ENCODE measurements at regions not wholly inside any gene's neighbourhood (a gene's known extent, or its start where the extent isn't known, plus 50 kb on each side); places are given as distances from the start of the nearest gene placed in this dataset.

DNA sequence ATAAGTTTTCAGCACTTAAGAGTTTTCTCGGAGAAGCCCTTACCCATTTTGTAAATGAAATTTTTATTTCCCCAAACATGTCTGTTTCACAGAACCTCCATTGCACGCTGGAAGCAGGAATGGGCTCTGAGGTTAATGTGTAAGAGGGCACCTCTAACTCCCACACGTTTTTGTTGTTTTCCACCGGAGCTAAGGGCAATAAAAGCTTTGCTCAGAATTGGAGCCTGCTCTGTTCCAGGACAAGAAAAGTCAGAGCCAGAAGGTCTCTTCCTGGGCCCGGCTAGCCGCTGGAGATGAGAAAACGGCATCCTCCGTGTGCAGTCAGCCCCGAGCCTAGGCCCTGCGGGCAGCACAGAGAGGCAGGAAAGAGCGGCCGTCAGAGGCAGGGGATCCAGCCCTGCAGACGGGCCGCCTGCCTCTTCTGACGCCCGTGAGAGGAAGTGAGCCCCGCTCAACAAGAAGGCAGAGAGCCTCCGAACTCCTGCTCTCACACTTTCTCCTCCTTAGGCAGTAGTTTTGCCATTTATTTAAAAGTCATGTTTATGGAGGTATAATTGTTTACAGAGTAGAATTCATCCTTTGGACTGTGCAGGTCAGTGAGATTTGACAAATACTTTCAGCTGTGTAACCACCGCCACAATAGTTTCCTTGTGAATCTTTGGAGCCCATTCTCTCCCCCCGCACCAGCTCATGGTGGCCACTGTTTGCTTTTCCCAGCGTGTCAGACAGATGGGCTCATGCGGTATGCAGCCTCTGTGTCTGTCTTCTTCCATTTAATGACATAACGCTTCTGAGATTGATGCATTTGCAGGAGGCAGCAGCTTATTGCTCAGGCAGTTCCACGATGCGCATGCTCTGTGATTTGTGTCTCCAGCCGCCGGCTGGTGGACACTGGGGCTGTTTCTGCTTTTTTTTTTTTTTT is 117.3 kb downstream of the GALR1 start:
- DNase-seq, result peak in 1 of 2 donors; percentile 81
- H3K36me3 ChIP-seq, result no peaks in the 10 kb centered on the region
- peaks cover 0 to 16% (median 6%) of the 10 kb centered on the region in 4 donors for H3K4me1 ChIP-seq
- H3K9me3 ChIP-seq, result peaks cover 11 to 25% (median 14%) of the 10 kb centered on the region in 4 donors
- H3K4me3 ChIP-seq, result peak overlapping the region; percentile 19 to 32 (median 22)
- no peak for TF ChIP-seq EP300 (IDR thresholded peaks at IDR 0.05)
- TF ChIP-seq POLR2A (IDR thresholded peaks at IDR 0.05), result no peak
- no peak for TF ChIP-seq POLR2AphosphoS5 (IDR thresholded peaks at IDR 0.05)
- TF ChIP-seq CTCF (IDR thresholded peaks at IDR 0.05), result no peak
- H3K27ac ChIP-seq, result peak overlapping the region in 1 of 5 donors; percentile 37
- intact Hi-C loops (cut with DNase I; ENCODE audit: low total_unique reads), result no loop called here
- WGBS, 5 donors, result 15 to 26% (median 22%) methylated on average over 23 to 27 of the region's 27 CpGs
- H3K27me3 ChIP-seq, result peaks cover 0 to 8% (median 3%) of the 10 kb centered on the region in 3 donors

GRCh38 chr18:77369644-77370043 is 120.0 kb downstream of the GALR1 start:
- Histone ChIP-seq H3K9me3 (peaks cover 6 to 17% (median 14%) of the 10 kb centered on the region in 4 donors), H3K27ac (no peak overlapping the region), H3K27me3 (peaks cover 0 to 8% (median 3%) of the 10 kb centered on the region in 3 donors), H3K4me1 (peaks cover 0 to 16% (median 6%) of the 10 kb centered on the region in 4 donors), H3K4me3 (no peak overlapping the region), H3K36me3 (no peaks in the 10 kb centered on the region)
- intact Hi-C loops (cut with DNase I; ENCODE audit: low total_unique reads), result no loop called here
- TF ChIP-seq POLR2A (IDR thresholded peaks at IDR 0.05) (no peak), EP300 (IDR thresholded peaks at IDR 0.05) (no peak), CTCF (IDR thresholded peaks at IDR 0.05) (no peak), POLR2AphosphoS5 (IDR thresholded peaks at IDR 0.05) (no peak)
- WGBS, 5 donors, result 88 to 96% (median 95%) methylated on average over 2 of the region's 2 CpGs
- DNase-seq, result no peak

DNA sequence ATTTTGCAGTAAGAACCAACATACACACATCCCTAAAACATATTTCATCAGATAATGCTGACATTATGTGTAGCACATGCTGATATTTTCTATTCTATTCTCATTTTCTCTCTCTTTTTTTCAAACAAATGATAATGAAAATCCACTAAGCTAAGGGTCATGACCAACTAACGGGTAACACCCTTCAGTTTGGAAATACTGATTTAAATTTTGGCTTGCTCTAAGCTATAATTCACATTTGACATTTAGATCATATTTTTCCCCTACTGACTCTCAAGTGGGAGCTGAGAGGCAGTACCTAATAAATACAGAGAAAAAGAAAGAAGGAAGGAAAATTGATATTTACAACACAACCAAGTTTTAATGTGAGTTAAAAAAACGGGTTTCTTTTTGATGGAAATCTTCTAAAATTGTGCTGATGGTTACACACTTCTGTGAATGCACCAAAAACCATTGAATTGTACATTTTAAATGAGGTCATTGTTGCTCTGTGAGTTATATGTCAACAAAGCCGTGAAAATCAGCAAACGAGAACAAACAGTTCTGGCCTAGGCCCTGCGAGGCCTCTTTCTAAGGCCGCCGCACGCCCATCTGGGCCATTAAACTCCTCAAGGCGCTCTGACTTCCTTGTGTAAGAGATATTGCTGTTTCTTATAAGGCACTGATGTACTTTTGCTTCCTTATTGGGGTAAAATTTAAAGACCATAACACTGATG is 124.2 kb downstream of the GALR1 start:
- 44 to 72% (median 53%) methylated on average over 9 of the region's 9 CpGs for WGBS, 5 donors
- H3K27ac ChIP-seq, result no peak overlapping the region
- no peak overlapping the region for H3K4me3 ChIP-seq
- intact Hi-C loops (cut with DNase I; ENCODE audit: low total_unique reads), result no loop called here
- peak in 1 of 2 donors; percentile 31 for DNase-seq
- peaks cover 6 to 14% (median 13%) of the 10 kb centered on the region in 4 donors for H3K9me3 ChIP-seq
- no peaks in the 10 kb centered on the region for H3K27me3 ChIP-seq
- no peaks in the 10 kb centered on the region for H3K36me3 ChIP-seq
- H3K4me1 ChIP-seq, result no peaks in the 10 kb centered on the region
- no peak for TF ChIP-seq POLR2AphosphoS5 (IDR thresholded peaks at IDR 0.05)
- no peak for TF ChIP-seq CTCF (IDR thresholded peaks at IDR 0.05)
- no peak for TF ChIP-seq POLR2A (IDR thresholded peaks at IDR 0.05)
- TF ChIP-seq EP300 (IDR thresholded peaks at IDR 0.05), result no peak

DNA sequence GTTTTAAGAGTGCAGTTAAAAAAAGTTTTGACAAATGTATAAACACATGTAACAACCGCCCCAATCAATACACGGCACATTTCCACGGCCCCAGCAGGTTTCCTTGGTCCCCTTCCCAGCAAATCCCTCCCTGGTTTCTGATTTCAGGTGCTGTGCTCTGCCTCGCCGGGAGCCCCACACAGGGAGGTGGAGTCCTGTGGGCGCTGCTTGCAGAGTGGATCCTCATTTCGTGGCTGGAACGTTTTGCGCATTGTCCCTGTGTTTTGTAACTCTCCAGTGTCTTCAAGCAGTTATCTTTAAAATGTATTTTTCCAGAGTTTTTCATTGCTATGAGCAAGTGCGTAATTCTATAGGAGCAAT is 124.8 kb downstream of the GALR1 start:
- intact Hi-C loops (cut with DNase I; ENCODE audit: low total_unique reads), result no loop called here
- H3K9me3 ChIP-seq, result peaks cover 6 to 8% (median 7%) of the 10 kb centered on the region in 4 donors
- H3K27me3 ChIP-seq, result no peaks in the 10 kb centered on the region
- H3K36me3 ChIP-seq, result no peaks in the 10 kb centered on the region
- peak in 1 of 2 donors; percentile 12 for DNase-seq
- H3K27ac ChIP-seq, result no peak overlapping the region
- 48 to 68% (median 61%) methylated on average over 10 of the region's 10 CpGs for WGBS, 5 donors
- H3K4me3 ChIP-seq, result no peak overlapping the region
- TF ChIP-seq POLR2A (IDR thresholded peaks at IDR 0.05) (no peak), CTCF (IDR thresholded peaks at IDR 0.05) (no peak), POLR2AphosphoS5 (IDR thresholded peaks at IDR 0.05) (no peak), EP300 (IDR thresholded peaks at IDR 0.05) (no peak)
- H3K4me1 ChIP-seq, result no peaks in the 10 kb centered on the region
